ENCODE measurements at regions not wholly inside any gene's neighbourhood (a gene's known extent, or its start where the extent isn't known, plus 50 kb on each side); places are given as distances from the start of the nearest gene placed in this dataset.

DNA sequence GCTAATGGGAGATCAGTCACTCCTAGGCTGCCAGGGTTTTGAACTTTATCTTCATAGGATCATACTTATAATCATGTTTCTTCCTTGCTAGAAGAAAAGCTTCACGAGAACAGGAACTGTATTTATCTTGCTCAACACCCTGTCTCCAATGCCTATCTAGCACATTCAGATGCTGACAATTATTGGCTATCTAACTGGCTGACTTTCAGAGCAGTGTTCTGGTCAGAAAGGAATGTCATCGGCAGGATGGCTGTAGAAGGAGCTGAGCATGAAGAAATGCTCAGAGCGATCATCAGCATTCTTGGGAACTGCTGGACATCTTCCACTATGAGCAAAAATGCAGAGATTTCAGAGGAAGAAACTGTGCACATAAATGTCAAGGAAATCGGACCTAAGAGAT lies 628.0 kb upstream of the NRSN1 start:
- TF ChIP-seq POLR2AphosphoS5 (IDR thresholded peaks at IDR 0.05) (no peak), POLR2A (IDR thresholded peaks at IDR 0.05) (no peak), EP300 (IDR thresholded peaks at IDR 0.05) (no peak)
- TF ChIP-seq, protein P1, sequence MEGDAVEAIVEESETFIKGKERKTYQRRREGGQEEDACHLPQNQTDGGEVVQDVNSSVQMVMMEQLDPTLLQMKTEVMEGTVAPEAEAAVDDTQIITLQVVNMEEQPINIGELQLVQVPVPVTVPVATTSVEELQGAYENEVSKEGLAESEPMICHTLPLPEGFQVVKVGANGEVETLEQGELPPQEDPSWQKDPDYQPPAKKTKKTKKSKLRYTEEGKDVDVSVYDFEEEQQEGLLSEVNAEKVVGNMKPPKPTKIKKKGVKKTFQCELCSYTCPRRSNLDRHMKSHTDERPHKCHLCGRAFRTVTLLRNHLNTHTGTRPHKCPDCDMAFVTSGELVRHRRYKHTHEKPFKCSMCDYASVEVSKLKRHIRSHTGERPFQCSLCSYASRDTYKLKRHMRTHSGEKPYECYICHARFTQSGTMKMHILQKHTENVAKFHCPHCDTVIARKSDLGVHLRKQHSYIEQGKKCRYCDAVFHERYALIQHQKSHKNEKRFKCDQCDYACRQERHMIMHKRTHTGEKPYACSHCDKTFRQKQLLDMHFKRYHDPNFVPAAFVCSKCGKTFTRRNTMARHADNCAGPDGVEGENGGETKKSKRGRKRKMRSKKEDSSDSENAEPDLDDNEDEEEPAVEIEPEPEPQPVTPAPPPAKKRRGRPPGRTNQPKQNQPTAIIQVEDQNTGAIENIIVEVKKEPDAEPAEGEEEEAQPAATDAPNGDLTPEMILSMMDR (IDR thresholded peaks at IDR 0.05): no peak
- no peaks in the 10 kb centered on the region for H3K4me1 ChIP-seq
- H3K9me3 ChIP-seq: no peaks in the 10 kb centered on the region
- no peaks in the 10 kb centered on the region for H3K27me3 ChIP-seq
- H3K36me3 ChIP-seq: no peaks in the 10 kb centered on the region
- intact Hi-C loops (cut with DNase I): no loop called here
- DNase-seq: no peak
- H3K27ac ChIP-seq: no peak overlapping the region
- 58 to 67% methylated on average over 4 of the region's 4 CpGs for WGBS, 2 donors
- H3K4me3 ChIP-seq: no peak overlapping the region

- intact Hi-C loops (cut with DNase I): no loop called here
- Histone ChIP-seq H3K4me3 (no peak overlapping the region), H3K4me1 (no peaks in the 10 kb centered on the region), H3K36me3 (no peaks in the 10 kb centered on the region), H3K27me3 (no peaks in the 10 kb centered on the region), H3K9me3 (no peaks in the 10 kb centered on the region), H3K27ac (no peak overlapping the region)
- WGBS, 2 donors: 87 to 94% methylated on average over 1 of the region's 1 CpG
- DNase-seq: no peak
- TF ChIP-seq POLR2A (IDR thresholded peaks at IDR 0.05) (no peak), POLR2AphosphoS5 (IDR thresholded peaks at IDR 0.05) (no peak), EP300 (IDR thresholded peaks at IDR 0.05) (no peak)
- TF ChIP-seq, protein P1 (IDR thresholded peaks at IDR 0.05): no peak
Measured at GRCh38 chr6:23499549-23499948, 626.5 kb upstream of the NRSN1 start.

- DNase-seq: no peak
- Histone ChIP-seq H3K4me1 (no peaks in the 10 kb centered on the region), H3K27ac (no peak overlapping the region), H3K36me3 (no peaks in the 10 kb centered on the region), H3K27me3 (no peaks in the 10 kb centered on the region), H3K4me3 (no peak overlapping the region), H3K9me3 (no peaks in the 10 kb centered on the region)
- WGBS, 2 donors: 31 to 68% methylated on average over 1 of the region's 1 CpG
- no peak for TF ChIP-seq POLR2AphosphoS5 (IDR thresholded peaks at IDR 0.05)
- intact Hi-C loops (cut with DNase I): no loop called here
Measured at GRCh38 chr6:23503173-23503572, 622.8 kb upstream of the NRSN1 start.

DNA sequence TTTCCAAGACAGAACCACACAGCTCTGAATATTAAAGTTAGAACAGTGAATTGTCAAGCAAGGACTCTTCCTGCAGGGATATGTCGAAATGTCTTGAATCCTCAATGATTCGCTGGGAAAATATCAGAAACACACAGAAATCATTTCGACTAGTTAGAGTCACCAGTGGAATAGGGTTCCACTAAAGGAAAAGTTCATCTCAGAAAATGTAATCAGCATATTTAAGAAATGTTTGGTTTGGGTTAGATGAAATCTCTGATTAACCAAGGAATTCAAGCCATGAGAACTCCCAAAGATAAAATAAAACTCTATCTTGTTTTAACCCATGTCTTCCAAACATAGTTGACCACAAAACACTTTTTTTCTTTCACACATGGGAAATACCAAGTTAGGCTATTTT lies 621.0 kb upstream of the NRSN1 start:
- Histone ChIP-seq H3K27me3 (no peaks in the 10 kb centered on the region), H3K27ac (no peak overlapping the region), H3K9me3 (no peaks in the 10 kb centered on the region), H3K36me3 (no peaks in the 10 kb centered on the region), H3K4me1 (no peaks in the 10 kb centered on the region), H3K4me3 (no peak overlapping the region)
- intact Hi-C loops (cut with DNase I): no loop called here
- TF ChIP-seq EP300 (IDR thresholded peaks at IDR 0.05) (no peak), POLR2A (IDR thresholded peaks at IDR 0.05) (no peak), POLR2AphosphoS5 (IDR thresholded peaks at IDR 0.05) (no peak)
- TF ChIP-seq, protein P1 (IDR thresholded peaks at IDR 0.05): no peak
- WGBS, 2 donors: 89 to 94% methylated on average over 3 of the region's 3 CpGs
- no peak for DNase-seq

GRCh38 chr6:23510778-23511510 lies 615.1 kb upstream of the NRSN1 start:
- no peaks in the 10 kb centered on the region for H3K27me3 ChIP-seq
- WGBS, 2 donors: 41 to 77% methylated on average over 2 of the region's 2 CpGs
- H3K4me1 ChIP-seq: no peaks in the 10 kb centered on the region
- no peaks in the 10 kb centered on the region for H3K9me3 ChIP-seq
- DNase-seq: no peak
- H3K27ac ChIP-seq: no peak overlapping the region
- H3K36me3 ChIP-seq: no peaks in the 10 kb centered on the region
- intact Hi-C loops (cut with DNase I): no loop called here
- H3K4me3 ChIP-seq: no peak overlapping the region
- no peak for TF ChIP-seq POLR2AphosphoS5 (IDR thresholded peaks at IDR 0.05)
- no peak for TF ChIP-seq POLR2A (IDR thresholded peaks at IDR 0.05)
- no peak for TF ChIP-seq EP300 (IDR thresholded peaks at IDR 0.05)
- TF ChIP-seq, protein P1 (IDR thresholded peaks at IDR 0.05): no peak

Data from sigmoid colon (tissue), 6 donors.